ENCODE measurements at regions not wholly inside any gene's neighbourhood (a gene's known extent, or its start where the extent isn't known, plus 50 kb on each side); places are given as distances from the start of the nearest gene placed in this dataset.

- H3K27me3 ChIP-seq, result no peaks in the 10 kb centered on the region
- TF ChIP-seq CTCF (IDR thresholded peaks at IDR 0.05) (no peak), POLR2A (IDR thresholded peaks at IDR 0.05) (no peak)
- no peaks in the 10 kb centered on the region for H3K9me3 ChIP-seq
- H3K27ac ChIP-seq, result no peak overlapping the region
- H3K4me1 ChIP-seq, result no peaks in the 10 kb centered on the region
- intact Hi-C loops (cut with DNase I; ENCODE audit: low total_unique reads), result no loop called here
- no peak for DNase-seq
- no peak overlapping the region for H3K4me3 ChIP-seq
- 83 to 84% methylated on average over 3 of the region's 3 CpGs for WGBS, 2 donors
- H3K36me3 ChIP-seq (ENCODE audit: low read depth, missing control alignments), result no peaks in the 10 kb centered on the region
Observed at GRCh38 chr4:24404281-24404680, 180.1 kb downstream of the DHX15 start.

DNA sequence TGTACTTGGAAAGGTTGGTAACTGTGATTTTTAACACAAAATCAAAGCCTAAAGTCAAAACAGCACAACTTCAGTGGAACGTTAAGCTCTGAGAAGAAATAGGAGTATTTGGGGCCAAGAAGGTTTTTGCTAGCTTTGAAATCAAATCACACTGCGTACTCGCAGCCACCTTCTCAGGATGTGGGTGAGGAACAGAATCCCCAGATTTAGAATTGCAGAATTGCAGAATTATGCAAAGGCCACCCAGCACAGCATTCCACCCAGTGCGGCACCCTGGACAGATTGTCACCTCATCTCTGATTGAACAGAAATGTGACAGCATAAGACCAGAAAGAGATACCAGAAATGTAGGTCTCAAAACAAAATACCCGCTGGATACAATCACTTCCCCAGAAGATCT is 181.1 kb downstream of the DHX15 start:
- 61 to 70% methylated on average over 5 of the region's 5 CpGs for WGBS, 2 donors
- intact Hi-C loops (cut with DNase I; ENCODE audit: low total_unique reads), result no loop called here

GRCh38 chr4:24400537-24400936 is 183.8 kb downstream of the DHX15 start:
- intact Hi-C loops (cut with DNase I; ENCODE audit: low total_unique reads), result no loop called here
- Histone ChIP-seq H3K27ac (no peak overlapping the region), H3K27me3 (no peaks in the 10 kb centered on the region), H3K4me3 (no peak overlapping the region), H3K36me3 (ENCODE audit: low read depth, missing control alignments) (no peaks in the 10 kb centered on the region), H3K9me3 (no peaks in the 10 kb centered on the region), H3K4me1 (no peaks in the 10 kb centered on the region)
- WGBS, 2 donors, result 81 to 91% methylated on average over 3 of the region's 3 CpGs
- no peak for DNase-seq
- TF ChIP-seq CTCF (IDR thresholded peaks at IDR 0.05) (no peak), POLR2A (IDR thresholded peaks at IDR 0.05) (no peak)

More for the DNA sequence above, 181.1 kb downstream of the DHX15 start:
- Histone ChIP-seq H3K36me3 (ENCODE audit: low read depth, missing control alignments) (no peaks in the 10 kb centered on the region), H3K4me1 (no peaks in the 10 kb centered on the region), H3K9me3 (no peaks in the 10 kb centered on the region), H3K4me3 (no peak overlapping the region), H3K27ac (no peak overlapping the region), H3K27me3 (no peaks in the 10 kb centered on the region)
- TF ChIP-seq CTCF (IDR thresholded peaks at IDR 0.05) (no peak), POLR2A (IDR thresholded peaks at IDR 0.05) (no peak)
- no peak for DNase-seq

GRCh38 chr4:24396988-24397387 is 187.4 kb downstream of the DHX15 start:
- intact Hi-C loops (cut with DNase I; ENCODE audit: low total_unique reads), result no loop called here
- H3K27me3 ChIP-seq, result no peaks in the 10 kb centered on the region
- no peaks in the 10 kb centered on the region for H3K4me1 ChIP-seq
- 76 to 84% methylated on average over 4 of the region's 4 CpGs for WGBS, 2 donors
- H3K27ac ChIP-seq, result no peak overlapping the region
- no peaks in the 10 kb centered on the region for H3K9me3 ChIP-seq
- no peaks in the 10 kb centered on the region for H3K36me3 ChIP-seq (ENCODE audit: low read depth, missing control alignments)
- no peak for DNase-seq
- no peak for TF ChIP-seq CTCF (IDR thresholded peaks at IDR 0.05)
- TF ChIP-seq POLR2A (IDR thresholded peaks at IDR 0.05), result no peak
- H3K4me3 ChIP-seq, result no peak overlapping the region

DNA sequence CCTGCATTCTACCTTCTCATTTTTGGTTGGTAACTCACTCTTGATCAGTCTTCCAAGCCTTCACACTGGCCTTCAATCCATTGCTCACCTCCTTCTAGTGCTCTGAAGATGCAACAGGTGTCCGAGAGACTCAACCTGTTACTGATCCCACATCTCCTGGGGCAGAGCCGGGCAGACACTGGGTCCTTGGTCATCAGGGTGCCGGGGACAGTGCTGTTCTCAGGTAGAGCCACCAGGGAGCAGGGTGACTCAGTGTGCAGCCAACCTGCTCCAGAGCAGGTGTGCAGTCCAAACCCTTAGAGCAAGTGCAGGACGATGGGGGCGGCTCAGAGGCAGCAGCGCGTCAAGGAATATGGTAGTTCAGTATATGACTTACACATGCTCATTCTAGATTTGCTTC is 188.4 kb downstream of the DHX15 start:
- Histone ChIP-seq H3K9me3 (no peaks in the 10 kb centered on the region), H3K4me1 (no peaks in the 10 kb centered on the region), H3K36me3 (ENCODE audit: low read depth, missing control alignments) (no peaks in the 10 kb centered on the region), H3K4me3 (no peak overlapping the region), H3K27ac (no peak overlapping the region), H3K27me3 (no peaks in the 10 kb centered on the region)
- TF ChIP-seq CTCF (IDR thresholded peaks at IDR 0.05) (no peak), POLR2A (IDR thresholded peaks at IDR 0.05) (no peak)
- intact Hi-C loops (cut with DNase I; ENCODE audit: low total_unique reads), result no loop called here
- no peak for DNase-seq
- WGBS, 2 donors, result 89 to 98% methylated on average over 2 to 7 of the region's 7 CpGs
